ENCODE measurements at regions not wholly inside any gene's neighbourhood (a gene's known extent, or its start where the extent isn't known, plus 50 kb on each side); places are given as distances from the start of the nearest gene placed in this dataset.

DNA sequence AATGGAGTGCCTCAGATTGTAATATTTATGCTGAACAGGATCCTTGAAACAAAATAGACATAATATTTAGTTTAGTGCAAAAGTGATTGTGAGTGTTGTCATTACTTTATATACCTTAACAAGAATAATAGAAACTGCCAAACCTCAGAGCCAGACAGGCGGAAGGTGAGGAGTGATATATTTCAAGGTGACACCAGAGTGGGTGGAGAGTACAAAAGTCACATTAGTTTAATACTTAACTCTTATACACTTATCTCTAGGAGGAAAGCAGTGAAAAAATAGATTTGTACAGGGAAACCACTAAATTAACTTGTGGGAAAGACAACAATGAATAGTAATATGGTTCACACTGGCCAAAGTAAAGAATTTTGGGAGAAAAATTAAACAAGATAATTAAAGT lies 342.8 kb upstream of the NDST4 start:
- Histone ChIP-seq H4K8ac (ENCODE audit: low read depth in 2 of 2, low read length in 2 of 2) (no peak overlapping the region), H4K20me1 (ENCODE audit: insufficient read depth, low read length) (no peaks in the 10 kb centered on the region), H3K36me3 (ENCODE audit: control insufficient read depth, insufficient read depth, low read length) (no peaks in the 10 kb centered on the region), H2AK9ac (replicated peaks; ENCODE audit: low read depth, low read length, poor library complexity) (no peak overlapping the region), H3K9me1 (ENCODE audit: insufficient read depth, low read length) (no peaks in the 10 kb centered on the region), H3K18ac (ENCODE audit: low read depth, low read length) (no peak overlapping the region), H3K4ac (ENCODE audit: low read depth, low read length) (no peak overlapping the region), H4K5ac (ENCODE audit: low read depth, low read length) (no peak overlapping the region), H2BK5ac (ENCODE audit: low read depth, low read length, poor library complexity, severe bottlenecking) (no peak overlapping the region), H3K23ac (ENCODE audit: low read depth, low read length) (no peak overlapping the region), H3K9ac (ENCODE audit: low read depth, low read length) (no peak overlapping the region), H3K27ac (ENCODE audit: insufficient read depth, low read length) (no peak overlapping the region), H3K56ac (ENCODE audit: extremely low read depth, insufficient read depth, low read length) (no peak overlapping the region), H2BK120ac (ENCODE audit: low read depth, low read length) (no peak overlapping the region), H3K79me1 (ENCODE audit: low read depth in 1 of 2, low read length in 2 of 2) (no peaks in the 10 kb centered on the region), H2BK15ac (ENCODE audit: low read depth, low read length) (no peak overlapping the region), H4K91ac (ENCODE audit: insufficient read depth, low read depth, low read length) (no peak overlapping the region), H2AK5ac (ENCODE audit: low read depth, low read length) (no peak overlapping the region), H3K27me3 (ENCODE audit: control insufficient read depth, insufficient read depth, low read length) (no peaks in the 10 kb centered on the region), H2AFZ (replicated peaks; ENCODE audit: low read length, poor library complexity) (no peak overlapping the region), H3K4me2 (ENCODE audit: low read depth, low read length) (no peak overlapping the region), H2BK20ac (ENCODE audit: low read depth, low read length) (no peak overlapping the region), H3K9me3 (ENCODE audit: control insufficient read depth, insufficient read depth, low read length) (peaks cover 5% of the 10 kb centered on the region; the same call in 1 of the 2 replicates), H3K4me3 (ENCODE audit: insufficient read depth, low read depth, low read length) (no peak overlapping the region), H3K4me1 (ENCODE audit: control insufficient read depth, insufficient read depth, low read length) (no peaks in the 10 kb centered on the region), H3K14ac (replicated peaks; ENCODE audit: low read depth, low read length) (no peak overlapping the region)
- TF ChIP-seq MAFK (IDR thresholded peaks at IDR 0.05; ENCODE audit: low read depth, low read length) (no peak), ELK1 (IDR thresholded peaks at IDR 0.05; ENCODE audit: borderline replicate concordance, low read depth, low read length) (no peak)
- ChIA-PET CTCF (no interaction called here), POLR2A (ENCODE audit: unreplicated experiment) (no interaction called here)
- intact Hi-C loops (cut with micrococcal nuclease), result no loop called here
- dilution Hi-C loops (cut with HindIII; ENCODE audit: low sequenced_read_pairs, unreplicated experiment), result no loop called here
- WGBS, 2 experiments (ENCODE audit: extremely low coverage in 2 of 2, insufficient read length in 1 of 2), result no CpG with 5 or more reads among the region's 1 CpG
- in situ Hi-C loops (cut with MboI; ENCODE audit: low sequenced_read_pairs), result no loop called here
- no peak for ATAC-seq (ENCODE audit: low read depth)
- DNase-seq, result no peak
- no TSS peak for BruUV-seq (replicated peaks)

All from IMR-90 (cell line).